ENCODE measurements at regions not wholly inside any gene's neighbourhood (a gene's known extent, or its start where the extent isn't known, plus 50 kb on each side); places are given as distances from the start of the nearest gene placed in this dataset.

DNA sequence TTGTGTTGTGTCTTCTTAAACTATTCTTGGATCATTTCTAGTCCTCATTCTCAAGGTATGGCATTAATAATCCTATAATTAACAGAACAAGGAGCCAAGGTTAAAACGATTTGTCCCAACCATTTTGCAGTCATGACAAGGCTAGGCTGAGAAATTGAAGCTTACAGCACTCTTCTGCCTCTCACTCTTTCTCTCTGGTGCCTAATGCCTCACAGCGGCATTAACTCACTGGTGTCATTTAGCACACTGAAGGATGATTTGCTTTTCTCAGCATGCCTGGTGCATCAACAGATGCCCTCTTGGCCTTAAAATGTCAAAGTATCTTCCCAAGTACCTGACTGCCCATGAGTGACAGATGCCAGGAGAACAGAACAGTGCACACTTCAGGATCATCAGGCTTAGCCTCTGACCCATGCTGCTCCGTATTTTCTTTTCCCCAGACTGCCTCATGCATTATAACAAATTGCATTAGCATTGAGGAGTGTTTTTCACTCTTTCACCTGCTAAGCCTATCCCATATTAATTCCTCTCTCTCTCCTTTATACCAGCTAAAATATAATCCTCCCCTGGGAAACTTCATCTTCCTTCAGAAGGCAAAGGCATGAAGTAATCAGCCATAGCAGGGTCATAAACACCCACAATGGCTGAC, 61.1 kb upstream of the SV2C start:
- intact Hi-C loops (cut with micrococcal nuclease) = no loop called here
- Mint-ChIP-seq H3K36me3 (ENCODE audit: low read depth) (no peaks in the 10 kb centered on the region), H3K4me3 (no peak overlapping the region), H3K27me3 (peaks cover 11% of the 10 kb centered on the region), H3K4me1 (no peaks in the 10 kb centered on the region), H3K9me3 (no peaks in the 10 kb centered on the region), H3K27ac (no peak overlapping the region)
- TF ChIP-seq CTCF (IDR thresholded peaks at IDR 0.05) = no peak
- ChIA-PET POLR2A (no interaction called here), CTCF (no interaction called here)
- ATAC-seq (ENCODE audit: low read depth) = no peak
- DNase-seq = no peak

DNA sequence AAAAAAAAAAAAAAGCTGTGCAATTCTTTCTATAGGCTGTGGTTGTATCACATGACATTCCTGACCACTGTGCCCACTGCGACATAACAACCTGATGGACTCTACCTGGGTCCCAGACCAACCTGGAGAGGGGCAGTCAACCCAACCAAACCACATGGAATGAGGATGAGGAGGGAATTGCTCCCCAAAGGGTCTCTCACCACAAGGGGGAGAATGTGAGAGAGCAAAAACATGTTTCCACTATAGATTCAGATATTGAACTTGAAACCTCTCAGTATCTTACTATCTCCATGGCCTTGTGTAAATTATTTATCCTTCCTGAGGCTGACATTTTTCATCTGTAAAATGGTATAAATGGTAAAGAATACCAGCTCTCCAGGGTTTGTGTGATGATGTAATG, 66.9 kb upstream of the SV2C start:
- intact Hi-C loops (cut with micrococcal nuclease) = no loop called here
- peaks cover 5% of the 10 kb centered on the region for H3K27me3 Mint-ChIP-seq
- H3K36me3 Mint-ChIP-seq (ENCODE audit: low read depth) = no peaks in the 10 kb centered on the region
- no peak for TF ChIP-seq CTCF (IDR thresholded peaks at IDR 0.05)
- H3K4me3 Mint-ChIP-seq = no peak overlapping the region
- no peaks in the 10 kb centered on the region for H3K4me1 Mint-ChIP-seq
- peaks cover 3% of the 10 kb centered on the region for H3K9me3 Mint-ChIP-seq
- H3K27ac Mint-ChIP-seq = no peak overlapping the region
- ChIA-PET CTCF (no interaction called here), POLR2A (no interaction called here)
- DNase-seq = no peak
- no peak for ATAC-seq (ENCODE audit: low read depth)

- no peak for ATAC-seq (ENCODE audit: low read depth)
- H3K27me3 Mint-ChIP-seq = peaks cover 5% of the 10 kb centered on the region
- intact Hi-C loops (cut with micrococcal nuclease) = no loop called here
Observed at GRCh38 chr5:76014005-76014404, 69.2 kb upstream of the SV2C start.

GRCh38 chr5:76007904-76008303, 75.3 kb upstream of the SV2C start:
- DNase-seq (no peak), ATAC-seq (ENCODE audit: low read depth) (no peak)
- Mint-ChIP-seq H3K4me1 (no peaks in the 10 kb centered on the region), H3K4me3 (no peak overlapping the region), H3K36me3 (ENCODE audit: low read depth) (no peaks in the 10 kb centered on the region), H3K27ac (no peak overlapping the region), H3K27me3 (peaks cover 2% of the 10 kb centered on the region), H3K9me3 (peaks cover 2% of the 10 kb centered on the region)
- ChIA-PET CTCF (no interaction called here), POLR2A (no interaction called here)
- TF ChIP-seq CTCF (IDR thresholded peaks at IDR 0.05) = no peak
- intact Hi-C loops (cut with micrococcal nuclease) = no loop called here

More at GRCh38 chr5:76014005-76014404, 69.2 kb upstream of the SV2C start:
- peaks cover 5% of the 10 kb centered on the region for H3K9me3 Mint-ChIP-seq
- CTCF ChIA-PET = no interaction called here
- H3K36me3 Mint-ChIP-seq (ENCODE audit: low read depth) = no peaks in the 10 kb centered on the region
- H3K4me3 Mint-ChIP-seq = no peak overlapping the region
- POLR2A ChIA-PET = no interaction called here
- no peak overlapping the region for H3K27ac Mint-ChIP-seq
- no peaks in the 10 kb centered on the region for H3K4me1 Mint-ChIP-seq
- no peak for DNase-seq
- no peak for TF ChIP-seq CTCF (IDR thresholded peaks at IDR 0.05)

DNA sequence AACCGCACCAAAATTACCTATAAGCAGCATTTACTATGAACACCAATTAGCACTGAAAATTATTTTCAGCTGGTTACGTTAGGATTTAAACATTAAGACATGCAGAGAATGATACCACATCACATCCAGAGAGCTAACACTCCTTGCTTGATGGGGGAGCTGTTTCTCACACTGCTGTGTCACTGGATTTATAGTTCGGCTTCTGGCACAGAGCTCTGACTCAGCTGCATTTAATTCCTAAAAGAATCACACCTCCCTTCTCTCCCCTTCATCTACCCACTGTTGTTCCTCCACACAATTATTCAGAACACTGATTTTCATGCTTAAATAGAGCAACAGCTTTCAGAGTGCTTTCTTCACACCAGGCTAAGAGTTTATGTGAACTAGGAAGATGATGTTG, 82.6 kb upstream of the SV2C start:
- DNase-seq (no peak), ATAC-seq (ENCODE audit: low read depth) (no peak)
- no peaks in the 10 kb centered on the region for H3K36me3 Mint-ChIP-seq (ENCODE audit: low read depth)
- no peaks in the 10 kb centered on the region for H3K4me1 Mint-ChIP-seq
- H3K27me3 Mint-ChIP-seq = peaks cover 2% of the 10 kb centered on the region
- no peak overlapping the region for H3K27ac Mint-ChIP-seq
- ChIA-PET POLR2A (no interaction called here), CTCF (no interaction called here)
- peaks cover 5% of the 10 kb centered on the region for H3K9me3 Mint-ChIP-seq
- no peak for TF ChIP-seq CTCF (IDR thresholded peaks at IDR 0.05)
- intact Hi-C loops (cut with micrococcal nuclease) = no loop called here
- no peak overlapping the region for H3K4me3 Mint-ChIP-seq

All from activated B cell treated with CpG ODN at 0.5 μM for 24 hours (primary cell).